ENCODE measurements at regions not wholly inside any gene's neighbourhood (a gene's known extent, or its start where the extent isn't known, plus 50 kb on each side); places are given as distances from the start of the nearest gene placed in this dataset.

DNA sequence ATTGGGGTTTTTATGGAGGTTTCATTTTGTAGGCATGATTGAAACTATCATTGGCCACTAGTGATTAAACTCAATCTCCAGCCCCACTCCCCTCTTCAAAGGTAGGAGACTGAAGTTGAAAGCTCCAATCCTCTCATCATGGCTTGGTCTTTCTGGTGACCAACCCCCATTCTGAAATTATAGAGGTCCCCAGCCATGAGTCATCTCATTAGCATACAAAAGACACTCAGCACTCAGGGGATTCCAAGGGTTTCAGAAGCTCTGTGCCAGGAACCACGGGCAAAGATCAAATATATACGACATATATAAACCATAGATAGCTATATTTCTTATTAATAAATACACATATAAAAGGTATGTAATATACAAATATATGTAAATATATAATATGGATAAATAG is 256.0 kb upstream of the POU3F3 start:
- H3K27ac ChIP-seq: no peak overlapping the region
- TF ChIP-seq ZFX (IDR thresholded peaks at IDR 0.05; ENCODE audit: borderline replicate concordance): no peak
- TF ChIP-seq, protein P1, sequence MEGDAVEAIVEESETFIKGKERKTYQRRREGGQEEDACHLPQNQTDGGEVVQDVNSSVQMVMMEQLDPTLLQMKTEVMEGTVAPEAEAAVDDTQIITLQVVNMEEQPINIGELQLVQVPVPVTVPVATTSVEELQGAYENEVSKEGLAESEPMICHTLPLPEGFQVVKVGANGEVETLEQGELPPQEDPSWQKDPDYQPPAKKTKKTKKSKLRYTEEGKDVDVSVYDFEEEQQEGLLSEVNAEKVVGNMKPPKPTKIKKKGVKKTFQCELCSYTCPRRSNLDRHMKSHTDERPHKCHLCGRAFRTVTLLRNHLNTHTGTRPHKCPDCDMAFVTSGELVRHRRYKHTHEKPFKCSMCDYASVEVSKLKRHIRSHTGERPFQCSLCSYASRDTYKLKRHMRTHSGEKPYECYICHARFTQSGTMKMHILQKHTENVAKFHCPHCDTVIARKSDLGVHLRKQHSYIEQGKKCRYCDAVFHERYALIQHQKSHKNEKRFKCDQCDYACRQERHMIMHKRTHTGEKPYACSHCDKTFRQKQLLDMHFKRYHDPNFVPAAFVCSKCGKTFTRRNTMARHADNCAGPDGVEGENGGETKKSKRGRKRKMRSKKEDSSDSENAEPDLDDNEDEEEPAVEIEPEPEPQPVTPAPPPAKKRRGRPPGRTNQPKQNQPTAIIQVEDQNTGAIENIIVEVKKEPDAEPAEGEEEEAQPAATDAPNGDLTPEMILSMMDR (IDR thresholded peaks at IDR 0.05): no peak

- H3K27ac ChIP-seq: no peak overlapping the region
These were observed 255.3 kb upstream of the POU3F3 start for GRCh38 chr2:104598636-104599035.

GRCh38 chr2:104599787-104600510 is 254.0 kb upstream of the POU3F3 start:
- TF ChIP-seq, protein P1 (IDR thresholded peaks at IDR 0.05): no peak
- TF ChIP-seq ZFX (IDR thresholded peaks at IDR 0.05; ENCODE audit: borderline replicate concordance): no peak
- no peak overlapping the region for H3K27ac ChIP-seq

More at GRCh38 chr2:104598636-104599035, 255.3 kb upstream of the POU3F3 start:
- TF ChIP-seq, protein P1 (IDR thresholded peaks at IDR 0.05): no peak
- no peak for TF ChIP-seq ZFX (IDR thresholded peaks at IDR 0.05; ENCODE audit: borderline replicate concordance)

DNA sequence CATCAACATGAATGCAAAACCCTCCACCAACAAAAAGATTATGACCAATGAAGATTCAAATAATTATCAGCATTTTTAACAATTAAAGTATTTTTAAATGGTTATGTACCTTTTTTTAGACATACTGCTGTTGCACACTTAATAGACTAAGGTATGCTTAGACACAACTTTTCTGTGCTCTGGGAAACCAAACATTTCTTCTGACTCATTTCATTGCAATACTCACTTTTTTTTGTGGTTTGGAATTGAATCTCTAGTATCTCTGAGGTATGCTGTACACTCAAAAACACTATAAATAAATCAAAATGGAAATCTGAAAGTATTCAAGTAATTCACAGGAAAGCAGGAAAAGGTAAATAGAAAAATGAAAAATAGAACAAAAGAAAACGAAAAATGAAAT is 247.9 kb upstream of the POU3F3 start:
- no peak overlapping the region for H3K27ac ChIP-seq
- TF ChIP-seq ZFX (IDR thresholded peaks at IDR 0.05; ENCODE audit: borderline replicate concordance): no peak
- TF ChIP-seq, protein P1 (IDR thresholded peaks at IDR 0.05): no peak

- no peak for TF ChIP-seq ZFX (IDR thresholded peaks at IDR 0.05; ENCODE audit: borderline replicate concordance)
- TF ChIP-seq, protein P1 (IDR thresholded peaks at IDR 0.05): no peak
- no peak overlapping the region for H3K27ac ChIP-seq
These were observed 237.1 kb upstream of the POU3F3 start for GRCh38 chr2:104616856-104617255.

- TF ChIP-seq, protein P1 (IDR thresholded peaks at IDR 0.05): no peak
- no peak for TF ChIP-seq ZFX (IDR thresholded peaks at IDR 0.05; ENCODE audit: borderline replicate concordance)
- H3K27ac ChIP-seq: no peak overlapping the region
These were observed 233.1 kb upstream of the POU3F3 start for GRCh38 chr2:104620801-104621200.

- TF ChIP-seq, protein P1 (IDR thresholded peaks at IDR 0.05): no peak
- no peak for TF ChIP-seq ZFX (IDR thresholded peaks at IDR 0.05; ENCODE audit: borderline replicate concordance)
- H3K27ac ChIP-seq: no peak overlapping the region
These were observed 218.3 kb upstream of the POU3F3 start for GRCh38 chr2:104635608-104636007.

All from 22Rv1 (cell line).